HG03378 (cell line): ENCODE measurements at regions not wholly inside any gene's neighbourhood (a gene's known extent, or its start where the extent isn't known, plus 50 kb on each side); places are given as distances from the start of the nearest gene placed in this dataset.

Experiments used
- ATAC-seq: cut with Tn5 transposase; IDR thresholded peaks from one replicate; pipeline ENCODE4 v1.9.1; 2021; ENCODE audit warnings: mild to moderate bottlenecking, moderate library complexity; ENCODE audit not compliant: unreplicated experiment

GRCh38 chr7:118298771-118299170 lies 74.3 kb downstream of the ANKRD7 start:
- ATAC-seq: no peak

- no peak for ATAC-seq
These were observed 75.7 kb downstream of the ANKRD7 start for GRCh38 chr7:118300177-118300576.

GRCh38 chr7:118304100-118304499 lies 79.6 kb downstream of the ANKRD7 start:
- ATAC-seq: no peak

- ATAC-seq: no peak
These were observed 81.2 kb downstream of the ANKRD7 start for GRCh38 chr7:118305671-118306070.

- ATAC-seq: no peak
These were observed 82.3 kb downstream of the ANKRD7 start for GRCh38 chr7:118306771-118307170.

- peak; percentile 84 for ATAC-seq
These were observed 86.8 kb downstream of the ANKRD7 start for GRCh38 chr7:118311121-118311836.

GRCh38 chr7:118312051-118312450 lies 87.5 kb downstream of the ANKRD7 start:
- peak; percentile 36 for ATAC-seq

- peak; percentile 78 for ATAC-seq
These were observed 88.5 kb downstream of the ANKRD7 start for GRCh38 chr7:118312966-118313365.

- ATAC-seq: peak; percentile 30
These were observed 100.4 kb downstream of the ANKRD7 start for GRCh38 chr7:118324790-118325449.

GRCh38 chr7:118325450-118325808 lies 100.9 kb downstream of the ANKRD7 start:
- peak; percentile 29 for ATAC-seq

- ATAC-seq: no peak
These were observed 102.7 kb downstream of the ANKRD7 start for GRCh38 chr7:118327174-118327573.

- ATAC-seq: no peak
These were observed 104.2 kb downstream of the ANKRD7 start for GRCh38 chr7:118328505-118329211.

GRCh38 chr7:118330388-118330787 lies 105.9 kb downstream of the ANKRD7 start:
- ATAC-seq: no peak

GRCh38 chr7:118346748-118347147 lies 122.2 kb downstream of the ANKRD7 start:
- ATAC-seq: no peak

- no peak for ATAC-seq
These were observed 125.1 kb downstream of the ANKRD7 start for GRCh38 chr7:118349604-118350003.

- peak; percentile 46 for ATAC-seq
These were observed 125.8 kb downstream of the ANKRD7 start for GRCh38 chr7:118350260-118350659.

- peak; percentile 65 for ATAC-seq
These were observed 128.5 kb downstream of the ANKRD7 start for GRCh38 chr7:118352867-118353453.

GRCh38 chr7:118366363-118366762 lies 141.9 kb downstream of the ANKRD7 start:
- no peak for ATAC-seq

- ATAC-seq: no peak
These were observed 144.5 kb downstream of the ANKRD7 start for GRCh38 chr7:118368958-118369357.

- ATAC-seq: no peak
These were observed 145.5 kb downstream of the ANKRD7 start for GRCh38 chr7:118369987-118370386.

- peak; percentile 59 for ATAC-seq
These were observed 148.0 kb downstream of the ANKRD7 start for GRCh38 chr7:118372530-118372929.

GRCh38 chr7:118389629-118390028 lies 165.1 kb downstream of the ANKRD7 start:
- no peak for ATAC-seq
